Karpas-422 (cell line): ENCODE measurements at regions not wholly inside any gene's neighbourhood (a gene's known extent, or its start where the extent isn't known, plus 50 kb on each side); places are given as distances from the start of the nearest gene placed in this dataset.

Experiments used
- DNase-seq: peaks from one replicate; pipeline ENCODE4 v3.0.0-alpha.2; 2015
- H2AFZ ChIP-seq: fragments of 200-600 bp; sonication (generic); 2 replicates; pipeline ENCODE4 v1.6.1; 2014; ENCODE audit warnings: antibody characterized with exemption, low read length, mixed read lengths
- H3K27ac ChIP-seq: fragments of 200-600 bp; sonication (generic); 2 replicates; pipeline ENCODE4 v1.5.1; 2014; ENCODE audit warnings: mild to moderate bottlenecking, low read length, moderate library complexity
- H3K27me3 ChIP-seq: fragments of 200-600 bp; sonication (generic); 2 replicates; pipeline ENCODE4 v1.6.1; 2014; ENCODE audit warnings: low read length, mixed read lengths
- H3K36me3 ChIP-seq: fragments of 200-600 bp; sonication (generic); 2 replicates; pipeline ENCODE4 v1.6.1; 2014; ENCODE audit warnings: low read length, mixed read lengths; ENCODE audit not compliant: insufficient read depth
- H3K4me1 ChIP-seq: fragments of 200-600 bp; sonication (generic); 2 replicates; pipeline ENCODE4 v1.6.1; 2014; ENCODE audit warnings: mild to moderate bottlenecking, low read length, mixed read lengths
- H3K4me2 ChIP-seq: fragments of 200-600 bp; sonication (generic); 2 replicates; pipeline ENCODE4 v1.6.1; 2014; ENCODE audit warnings: low read length, low read depth, mild to moderate bottlenecking; ENCODE audit not compliant: poor library complexity, severe bottlenecking
- H3K4me3 ChIP-seq: fragments of 200-600 bp; sonication (generic); 2 replicates; pipeline ENCODE4 v1.5.1; 2014; ENCODE audit warnings: mild to moderate bottlenecking, antibody characterized with exemption, low read length, mixed read lengths
- H3K79me2 ChIP-seq: fragments of 200-600 bp; sonication (generic); 2 replicates; pipeline ENCODE4 v1.6.1; 2014; ENCODE audit warnings: mild to moderate bottlenecking, low read length, mixed read lengths
- H3K9ac ChIP-seq: fragments of 200-600 bp; sonication (generic); 2 replicates; pipeline ENCODE4 v1.6.0; 2014; ENCODE audit warnings: low read length
- H3K9me2 ChIP-seq: fragments of 200-600 bp; sonication (generic), shearing (Covaris generic); replicated peaks from 2 replicates; pipeline ENCODE4 v1.6.0; 2014; ENCODE audit warnings: mild to moderate bottlenecking, low read length, moderate library complexity; ENCODE audit not compliant: insufficient read depth
- H3K9me3 ChIP-seq: fragments of 300-700, 200-600 bp; sonication (generic); 2 replicates; pipeline ENCODE4 v1.6.1; 2014; ENCODE audit warnings: low read length, mixed read lengths
- H4K20me1 ChIP-seq: fragments of 200-600 bp; sonication (generic); 2 replicates; pipeline ENCODE4 v1.6.1; 2014; ENCODE audit warnings: mild to moderate bottlenecking, antibody characterized with exemption, low read length, low read depth; ENCODE audit not compliant: insufficient read depth

- Histone ChIP-seq H3K79me2 (no peaks in the 10 kb centered on the region), H3K9me2 (no peaks in the 10 kb centered on the region; the same call in 1 of the 2 replicates), H3K4me3 (no peak overlapping the region), H3K4me1 (no peaks in the 10 kb centered on the region), H3K9me3 (no peaks in the 10 kb centered on the region), H3K4me2 (no peak overlapping the region), H3K27ac (no peak overlapping the region), H3K36me3 (no peaks in the 10 kb centered on the region), H3K27me3 (no peaks in the 10 kb centered on the region), H3K9ac (no peak overlapping the region), H2AFZ (no peak overlapping the region), H4K20me1 (no peaks in the 10 kb centered on the region)
- DNase-seq = no peak
Measured at GRCh38 chr11:81496601-81497000, 1237.1 kb downstream of the FAM181B start.

DNA sequence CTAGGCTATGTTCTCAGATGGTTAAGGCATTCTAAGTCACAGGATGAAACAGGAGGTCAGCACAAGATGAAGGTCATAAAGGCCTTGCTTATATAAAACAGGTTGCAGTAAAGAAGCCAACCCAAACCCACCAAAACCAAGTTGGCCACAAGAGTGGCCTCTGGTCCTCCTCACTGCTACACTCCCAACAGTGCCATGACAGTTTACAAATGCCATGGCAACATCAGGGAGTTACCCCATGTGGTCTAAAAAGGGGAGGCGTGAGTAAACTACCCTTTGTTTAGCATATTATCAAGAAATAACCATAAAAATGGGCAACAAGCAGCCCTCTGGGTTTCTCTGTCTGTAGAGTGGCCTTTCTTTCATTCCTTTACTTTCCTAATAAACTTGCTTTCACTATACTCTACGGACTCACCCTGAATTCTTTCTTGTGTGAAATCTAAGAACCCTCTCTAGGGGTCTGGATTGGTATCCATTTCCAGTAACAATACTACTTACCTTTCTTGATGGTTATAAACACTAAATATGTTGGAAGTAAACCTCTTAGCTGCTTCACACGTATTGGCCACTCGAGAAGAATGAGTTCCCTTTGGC is 1237.9 kb downstream of the FAM181B start:
- H3K36me3 ChIP-seq = no peaks in the 10 kb centered on the region
- H3K4me2 ChIP-seq = no peak overlapping the region
- no peaks in the 10 kb centered on the region for H3K27me3 ChIP-seq
- H3K9ac ChIP-seq = no peak overlapping the region
- no peaks in the 10 kb centered on the region; the same call in 1 of the 2 replicates for H3K9me2 ChIP-seq
- no peaks in the 10 kb centered on the region for H3K9me3 ChIP-seq
- H3K4me1 ChIP-seq = no peaks in the 10 kb centered on the region
- H4K20me1 ChIP-seq = no peaks in the 10 kb centered on the region
- DNase-seq = no peak
- H3K4me3 ChIP-seq = no peak overlapping the region
- H3K27ac ChIP-seq = no peak overlapping the region
- no peak overlapping the region for H2AFZ ChIP-seq
- H3K79me2 ChIP-seq = no peaks in the 10 kb centered on the region

GRCh38 chr11:81494431-81494830 is 1239.2 kb downstream of the FAM181B start:
- Histone ChIP-seq H3K9me3 (no peaks in the 10 kb centered on the region), H3K79me2 (no peaks in the 10 kb centered on the region), H3K27me3 (no peaks in the 10 kb centered on the region), H3K9me2 (no peaks in the 10 kb centered on the region; the same call in 1 of the 2 replicates), H3K36me3 (no peaks in the 10 kb centered on the region), H3K4me3 (no peak overlapping the region), H3K4me1 (no peaks in the 10 kb centered on the region), H3K4me2 (no peak overlapping the region), H3K27ac (no peak overlapping the region), H4K20me1 (no peaks in the 10 kb centered on the region), H3K9ac (no peak overlapping the region), H2AFZ (no peak overlapping the region)
- DNase-seq = no peak

DNA sequence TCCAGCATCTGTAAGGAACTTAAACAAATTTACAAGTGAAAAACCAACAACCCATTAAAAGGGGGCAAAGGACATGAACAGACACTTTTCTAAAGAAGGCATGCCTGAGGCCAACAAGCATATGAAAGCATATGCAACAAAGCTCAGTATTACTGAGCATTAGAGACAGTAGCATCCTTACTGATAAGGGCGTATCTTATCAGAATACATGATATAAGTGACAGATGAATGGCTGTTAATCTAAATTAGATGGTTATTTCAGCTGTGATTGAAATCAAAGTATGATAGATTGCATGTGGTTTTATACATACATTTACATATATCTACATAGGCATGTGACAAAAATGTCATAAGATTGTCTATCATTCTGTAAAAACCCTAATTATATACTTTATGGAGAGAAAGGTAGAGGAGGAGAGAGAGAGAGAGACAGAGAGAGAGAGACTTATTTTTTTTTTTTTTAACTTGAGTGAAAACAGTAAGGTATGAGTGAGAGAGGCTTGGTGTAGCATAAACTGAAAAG is 1240.7 kb downstream of the FAM181B start:
- H3K4me2 ChIP-seq = no peak overlapping the region
- no peaks in the 10 kb centered on the region for H3K9me3 ChIP-seq
- H3K4me1 ChIP-seq = no peaks in the 10 kb centered on the region
- H2AFZ ChIP-seq = no peak overlapping the region
- H3K4me3 ChIP-seq = no peak overlapping the region
- no peaks in the 10 kb centered on the region; the same call in 1 of the 2 replicates for H3K9me2 ChIP-seq
- H3K27ac ChIP-seq = no peak overlapping the region
- no peaks in the 10 kb centered on the region for H3K79me2 ChIP-seq
- no peaks in the 10 kb centered on the region for H3K36me3 ChIP-seq
- no peaks in the 10 kb centered on the region for H4K20me1 ChIP-seq
- no peaks in the 10 kb centered on the region for H3K27me3 ChIP-seq
- H3K9ac ChIP-seq = no peak overlapping the region
- DNase-seq = no peak

DNA sequence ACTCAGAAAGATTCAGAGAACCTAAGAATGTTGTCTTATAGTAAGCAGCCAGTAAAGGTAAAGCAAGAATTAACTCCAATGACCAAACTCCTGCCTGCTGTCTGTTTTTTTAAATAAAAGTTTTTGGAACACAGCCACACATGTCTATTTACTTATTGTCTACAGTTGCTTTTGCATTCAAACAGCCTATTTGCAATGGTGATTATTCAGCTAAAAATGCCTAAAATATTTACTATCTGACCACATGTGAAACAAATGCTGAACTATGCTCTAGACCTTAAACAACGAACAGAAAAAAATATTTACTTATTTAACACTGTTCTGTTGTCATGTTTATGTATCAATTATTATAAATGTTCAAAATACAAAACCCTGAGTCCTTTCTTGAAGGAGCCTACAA is 1246.6 kb downstream of the FAM181B start:
- Histone ChIP-seq H3K4me1 (no peaks in the 10 kb centered on the region), H3K27ac (no peak overlapping the region), H3K27me3 (no peaks in the 10 kb centered on the region), H3K9me2 (no peaks in the 10 kb centered on the region), H3K9ac (no peak overlapping the region), H3K4me3 (no peak overlapping the region), H4K20me1 (no peaks in the 10 kb centered on the region), H3K4me2 (no peak overlapping the region), H2AFZ (no peak overlapping the region), H3K36me3 (no peaks in the 10 kb centered on the region), H3K9me3 (no peaks in the 10 kb centered on the region), H3K79me2 (no peaks in the 10 kb centered on the region)
- DNase-seq = no peak

DNA sequence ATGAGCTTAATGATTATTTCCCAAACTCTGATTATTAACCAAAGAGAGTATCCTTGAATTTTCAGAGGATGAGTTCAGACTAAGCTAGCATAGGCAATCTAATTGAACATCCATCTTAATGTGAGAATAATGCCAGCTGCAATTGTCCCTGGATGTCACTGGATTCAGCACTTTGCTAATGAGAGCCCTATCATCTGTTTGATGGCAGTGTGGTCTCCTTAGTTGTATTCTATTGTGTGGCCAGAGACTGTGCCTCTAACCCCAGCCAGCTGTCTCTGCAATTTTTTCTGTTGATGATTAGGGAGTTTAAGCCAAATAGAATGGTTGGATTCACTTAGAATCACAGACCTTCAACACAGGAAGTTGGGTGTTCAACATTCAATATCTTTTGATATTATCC is 1249.5 kb downstream of the FAM181B start:
- H3K4me3 ChIP-seq = no peak overlapping the region
- H3K27ac ChIP-seq = no peak overlapping the region
- no peak overlapping the region for H3K4me2 ChIP-seq
- no peak overlapping the region for H2AFZ ChIP-seq
- H3K9me2 ChIP-seq = no peaks in the 10 kb centered on the region
- no peak for DNase-seq
- no peaks in the 10 kb centered on the region for H4K20me1 ChIP-seq
- no peaks in the 10 kb centered on the region for H3K79me2 ChIP-seq
- no peaks in the 10 kb centered on the region for H3K9me3 ChIP-seq
- no peaks in the 10 kb centered on the region for H3K4me1 ChIP-seq
- H3K9ac ChIP-seq = no peak overlapping the region
- H3K27me3 ChIP-seq = no peaks in the 10 kb centered on the region
- no peaks in the 10 kb centered on the region for H3K36me3 ChIP-seq

- no peaks in the 10 kb centered on the region for H3K4me1 ChIP-seq
- no peaks in the 10 kb centered on the region for H3K79me2 ChIP-seq
- DNase-seq = no peak
- no peaks in the 10 kb centered on the region for H3K9me2 ChIP-seq
- H3K9me3 ChIP-seq = no peaks in the 10 kb centered on the region; the same call in none of the 2 replicates
- no peaks in the 10 kb centered on the region for H3K36me3 ChIP-seq
- no peak overlapping the region for H3K9ac ChIP-seq
- no peaks in the 10 kb centered on the region for H3K27me3 ChIP-seq
- no peak overlapping the region for H3K27ac ChIP-seq
- H2AFZ ChIP-seq = no peak overlapping the region
- no peak overlapping the region for H3K4me2 ChIP-seq
- H4K20me1 ChIP-seq = no peaks in the 10 kb centered on the region
- H3K4me3 ChIP-seq = no peak overlapping the region
Measured at GRCh38 chr11:81477277-81477676, 1256.4 kb downstream of the FAM181B start.

- no peak for DNase-seq
- Histone ChIP-seq H3K36me3 (no peaks in the 10 kb centered on the region), H4K20me1 (no peaks in the 10 kb centered on the region), H3K4me2 (no peak overlapping the region), H3K4me3 (no peak overlapping the region), H3K27me3 (no peaks in the 10 kb centered on the region), H2AFZ (no peak overlapping the region), H3K4me1 (no peaks in the 10 kb centered on the region), H3K9ac (no peak overlapping the region), H3K9me2 (no peaks in the 10 kb centered on the region), H3K27ac (no peak overlapping the region), H3K79me2 (no peaks in the 10 kb centered on the region), H3K9me3 (no peaks in the 10 kb centered on the region; the same call in none of the 2 replicates)
Measured at GRCh38 chr11:81476345-81476744, 1257.3 kb downstream of the FAM181B start.
